Hepatocyte (in vitro differentiated cells): ENCODE measurements at regions not wholly inside any gene's neighbourhood (a gene's known extent, or its start where the extent isn't known, plus 50 kb on each side); places are given as distances from the start of the nearest gene placed in this dataset.

Experiments used
- EZH2 ChIP-seq: fragments of 200-600 bp; sonication (generic); IDR thresholded peaks from 2 replicates; pipeline ENCODE4 v1.6.1; 2016; ENCODE audit warnings: antibody characterized with exemption, mild to moderate bottlenecking, borderline replicate concordance
- EZH2phosphoT487 ChIP-seq: fragments of 200-600 bp; sonication (generic); IDR thresholded peaks from one replicate; pipeline ENCODE4 v1.6.1; 2018; ENCODE audit warnings: antibody characterized with exemption, mild to moderate bottlenecking, low read depth, moderate library complexity; ENCODE audit not compliant: unreplicated experiment, severe bottlenecking
- TF ChIP-seq, protein P1 (sequence below): fragments of 200-600 bp; sonication (generic); IDR thresholded peaks from 2 replicates; pipeline ENCODE4 v1.5.1; 2016; ENCODE audit warnings: antibody characterized with exemption, mild to moderate bottlenecking; ENCODE audit not compliant: poor library complexity

DNA sequence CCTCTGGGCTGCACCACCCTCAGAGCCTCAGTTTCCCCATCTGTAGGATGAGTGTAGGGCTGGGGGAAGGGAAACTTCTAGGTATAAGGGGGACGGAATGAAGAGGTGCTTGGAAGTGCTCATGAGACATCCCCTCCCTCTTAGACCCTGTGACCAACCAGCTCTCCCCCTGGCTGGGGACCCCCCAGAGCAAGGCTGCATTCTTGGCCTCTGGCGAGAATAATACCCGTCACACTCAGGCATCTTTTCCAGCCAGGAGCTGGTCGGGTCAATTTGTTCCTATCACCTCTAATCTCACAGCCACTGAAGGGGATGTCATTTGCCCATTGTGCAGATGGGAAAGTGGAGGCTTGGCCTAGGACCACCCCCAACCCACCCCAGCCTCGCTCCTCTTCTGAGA, 443.0 kb downstream of the PTPRU start:
- TF ChIP-seq, protein P1, sequence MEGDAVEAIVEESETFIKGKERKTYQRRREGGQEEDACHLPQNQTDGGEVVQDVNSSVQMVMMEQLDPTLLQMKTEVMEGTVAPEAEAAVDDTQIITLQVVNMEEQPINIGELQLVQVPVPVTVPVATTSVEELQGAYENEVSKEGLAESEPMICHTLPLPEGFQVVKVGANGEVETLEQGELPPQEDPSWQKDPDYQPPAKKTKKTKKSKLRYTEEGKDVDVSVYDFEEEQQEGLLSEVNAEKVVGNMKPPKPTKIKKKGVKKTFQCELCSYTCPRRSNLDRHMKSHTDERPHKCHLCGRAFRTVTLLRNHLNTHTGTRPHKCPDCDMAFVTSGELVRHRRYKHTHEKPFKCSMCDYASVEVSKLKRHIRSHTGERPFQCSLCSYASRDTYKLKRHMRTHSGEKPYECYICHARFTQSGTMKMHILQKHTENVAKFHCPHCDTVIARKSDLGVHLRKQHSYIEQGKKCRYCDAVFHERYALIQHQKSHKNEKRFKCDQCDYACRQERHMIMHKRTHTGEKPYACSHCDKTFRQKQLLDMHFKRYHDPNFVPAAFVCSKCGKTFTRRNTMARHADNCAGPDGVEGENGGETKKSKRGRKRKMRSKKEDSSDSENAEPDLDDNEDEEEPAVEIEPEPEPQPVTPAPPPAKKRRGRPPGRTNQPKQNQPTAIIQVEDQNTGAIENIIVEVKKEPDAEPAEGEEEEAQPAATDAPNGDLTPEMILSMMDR = no peak
- no peak for TF ChIP-seq EZH2phosphoT487
- TF ChIP-seq EZH2 = no peak
